Adrenal gland (tissue), 9 donors: ENCODE measurements at regions not wholly inside any gene's neighbourhood (a gene's known extent, or its start where the extent isn't known, plus 50 kb on each side); places are given as distances from the start of the nearest gene placed in this dataset.

ENCODE experiments used
- DNase-seq, 7 donors: peaks; one replicate each; pipeline ENCODE4 v3.0.0-alpha.2; 2019 to 2020
- H3K27ac ChIP-seq, 5 donors: fragments of 200-600 bp; sonication (generic) in 4 of 5; 1 replicate in 3 of 5; 2 replicates in 2 of 5; pipeline versions ENCODE4 v1.5.1 to v1.8.0; 2016 to 2020; ENCODE audit warnings: mild to moderate bottlenecking in 1 of 5
- H3K27me3 ChIP-seq: fragments of 200-600 bp; 2 replicates; pipeline ENCODE4 v1.8.0; 2021
- H3K36me3 ChIP-seq, 2 donors: fragments of 200-600 bp; replicated peaks in 1 of 2; 1 replicate in 1 of 2; 2 replicates in 1 of 2; pipeline versions ENCODE4 v1.5.1 to v1.8.0; 2018 to 2022
- H3K4me1 ChIP-seq, 2 donors: fragments of 200-600 bp; replicated peaks in 1 of 2; 1 replicate in 1 of 2; 2 replicates in 1 of 2; pipeline versions ENCODE4 v1.5.1 to v1.8.0; 2018 to 2021
- H3K4me3 ChIP-seq, 4 donors: fragments of 200-600 bp; sonication (generic) in 3 of 4; one replicate each; pipeline ENCODE4 v1.5.1; 2016 to 2018
- H3K9me3 ChIP-seq, 3 donors: fragments of 200-600 bp; sonication (generic) in 1 of 3; replicated peaks in 1 of 3; 1 replicate in 2 of 3; 2 replicates in 1 of 3; pipeline versions ENCODE4 v1.5.1 to v1.8.0; 2016 to 2021
- CTCF ChIP-seq, 6 experiments: fragments of 450-650 bp in 4 of 6; fragments of 200-600 bp in 2 of 6; sonication (generic) in 1 of 6; IDR thresholded peaks; 1 replicate in 5 of 6; 2 replicates in 1 of 6; pipeline versions ENCODE4 v1.5.1 to v1.8.0; 2016 to 2021; ENCODE audit warnings: antibody characterized with exemption in 6 of 6, mild to moderate bottlenecking in 2 of 6, moderate library complexity in 1 of 6
- POLR2A ChIP-seq, 2 donors: fragments of 450-650 bp; IDR thresholded peaks; one replicate each; pipeline ENCODE4 v1.6.1; 2017; ENCODE audit warnings: antibody characterized with exemption in 2 of 2, mild to moderate bottlenecking in 2 of 2, moderate library complexity in 1 of 2
- WGBS, 4 donors: extraction: QIAGEN DNeasy Blood & Tissue Kit in 2 of 4; methylation state at CpG; one replicate each; pipeline versions ENCODE4 v1.1.5 to v1.1.7; 2013 to 2017; 5-methylcytosine and 5-hydroxymethylcytosine counted together
- intact Hi-C, 2 donors: fragments of 100-400 bp; cut with DNase I; formaldehyde crosslinking; loops; one replicate each; pipeline versions ENCODE4 v1.14.1 to v1.15.0; 2022 to 2023
- donor health status: healthy with polysubstance abuse.
- donor health status: Bipolar disorder and iron deficiency.
- donor health status: DM: yes; HTN: yes; CAD: no.
- donor health status: DM: no; HTN: no; CAD: no.
- donor health status: DM: no; HTN: no; CAD: no.

GRCh38 chr1:5647234-5647633 is 345.0 kb downstream of the NPHP4 start:
- H3K9me3 ChIP-seq: no peaks in the 10 kb centered on the region
- peak in 1 of 7 donors; percentile 39 for DNase-seq
- H3K27ac ChIP-seq: no peak overlapping the region
- H3K4me3 ChIP-seq: no peak overlapping the region
- no peaks in the 10 kb centered on the region for H3K36me3 ChIP-seq
- 40 to 79% (median 54%) methylated on average over 3 to 7 of the region's 7 CpGs for WGBS, 4 donors
- intact Hi-C loops: loop anchor here in 1 of 2 donors (5.0 kb wide), 1 partner anchor 100 kb away; no protein-coding TSS in a partner anchor
- H3K4me1 ChIP-seq: peaks cover 0 to 7% of the 10 kb centered on the region in 2 donors
- H3K27me3 ChIP-seq: peaks cover 29% of the 10 kb centered on the region
- no peak for TF ChIP-seq POLR2A (IDR thresholded peaks at IDR 0.05)
- TF ChIP-seq CTCF (IDR thresholded peaks at IDR 0.05): no peak

- no peak overlapping the region for H3K4me3 ChIP-seq
- no peaks in the 10 kb centered on the region for H3K9me3 ChIP-seq
- peaks cover 0 to under 1% of the 10 kb centered on the region in 2 donors for H3K4me1 ChIP-seq
- no peaks in the 10 kb centered on the region for H3K36me3 ChIP-seq
- no peak for TF ChIP-seq POLR2A (IDR thresholded peaks at IDR 0.05)
- peak in 1 of 7 donors; percentile 39 for DNase-seq
- intact Hi-C loops: loop anchor here in 1 of 2 donors (5.0 kb wide), 1 partner anchor 101 kb away; no protein-coding TSS in a partner anchor
- peaks cover 29% of the 10 kb centered on the region for H3K27me3 ChIP-seq
- WGBS, 4 donors: 40 to 68% (median 57%) methylated on average over 7 of the region's 7 CpGs
- H3K27ac ChIP-seq: no peak overlapping the region
Observed at GRCh38 chr1:5646486-5647149, 345.6 kb downstream of the NPHP4 start.

- 75 to 90% (median 82%) methylated on average over 5 to 6 of the region's 6 CpGs for WGBS, 4 donors
- intact Hi-C loops: loop anchor here in 1 of 2 donors (5.0 kb wide), 1 partner anchor 101 kb away; no protein-coding TSS in a partner anchor
- no peak overlapping the region for H3K27ac ChIP-seq
- no peaks in the 10 kb centered on the region for H3K9me3 ChIP-seq
- no peak for TF ChIP-seq POLR2A (IDR thresholded peaks at IDR 0.05)
- no peaks in the 10 kb centered on the region for H3K36me3 ChIP-seq
- no peak for DNase-seq
- peaks cover 30% of the 10 kb centered on the region for H3K27me3 ChIP-seq
- H3K4me3 ChIP-seq: no peak overlapping the region
- H3K4me1 ChIP-seq: no peaks in the 10 kb centered on the region
Observed at GRCh38 chr1:5645929-5646328, 346.3 kb downstream of the NPHP4 start.

- intact Hi-C loops: loop anchor here in 1 of 2 donors (5.0 kb wide), 1 partner anchor 102 kb away; no protein-coding TSS in a partner anchor
- DNase-seq: peak in 1 of 7 donors; percentile 25
- Histone ChIP-seq H3K4me1 (no peaks in the 10 kb centered on the region), H3K27ac (no peak overlapping the region), H3K9me3 (no peaks in the 10 kb centered on the region), H3K27me3 (peaks cover 24% of the 10 kb centered on the region), H3K4me3 (no peak overlapping the region), H3K36me3 (no peaks in the 10 kb centered on the region)
- 72 to 80% (median 75%) methylated on average over 5 of the region's 5 CpGs for WGBS, 4 donors
- TF ChIP-seq CTCF (IDR thresholded peaks at IDR 0.05) (no peak), POLR2A (IDR thresholded peaks at IDR 0.05) (no peak)
Observed at GRCh38 chr1:5645135-5645399, 347.2 kb downstream of the NPHP4 start.

- Histone ChIP-seq H3K4me3 (no peak overlapping the region), H3K4me1 (no peaks in the 10 kb centered on the region), H3K27me3 (peaks cover 19% of the 10 kb centered on the region), H3K27ac (no peak overlapping the region), H3K9me3 (no peaks in the 10 kb centered on the region), H3K36me3 (no peaks in the 10 kb centered on the region)
- 82 to 90% (median 88%) methylated on average over 9 to 12 of the region's 12 CpGs for WGBS, 4 donors
- intact Hi-C loops: loop anchor here in 1 of 2 donors (5.0 kb wide), 1 partner anchor 103 kb away; no protein-coding TSS in a partner anchor
- DNase-seq: peak in 1 of 7 donors; percentile 20
- no peak for TF ChIP-seq CTCF (IDR thresholded peaks at IDR 0.05)
- TF ChIP-seq POLR2A (IDR thresholded peaks at IDR 0.05): no peak
Observed at GRCh38 chr1:5644281-5645134, 347.7 kb downstream of the NPHP4 start.
